ENCODE measurements at regions not wholly inside any gene's neighbourhood (a gene's known extent, or its start where the extent isn't known, plus 50 kb on each side); places are given as distances from the start of the nearest gene placed in this dataset.
"Not testable (repeated sequence)": the region's sequence is repeated elsewhere in the genome, so short reads cannot be mapped to it uniquely, and the experiment has no call there.

DNA sequence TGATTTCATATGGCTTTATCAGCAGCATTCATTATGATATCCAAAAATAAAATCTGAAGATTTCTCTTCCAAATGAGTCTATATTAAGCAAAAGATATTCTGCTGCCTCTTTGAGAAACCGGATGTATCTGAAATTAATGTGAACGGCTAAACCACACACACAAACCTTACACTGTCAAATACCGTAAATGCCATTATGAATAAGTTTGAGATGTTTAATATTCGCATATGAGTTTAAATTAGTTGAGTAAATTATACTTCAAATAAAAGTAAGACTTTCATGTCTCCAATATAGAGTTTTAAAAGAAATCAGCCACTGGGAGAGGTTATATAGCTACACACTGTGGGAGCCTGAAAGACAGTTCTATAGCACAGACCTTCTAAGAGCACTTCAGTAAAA is 566.6 kb upstream of the CHD1 start:
- not testable (repeated sequence) for ATAC-seq

DNA sequence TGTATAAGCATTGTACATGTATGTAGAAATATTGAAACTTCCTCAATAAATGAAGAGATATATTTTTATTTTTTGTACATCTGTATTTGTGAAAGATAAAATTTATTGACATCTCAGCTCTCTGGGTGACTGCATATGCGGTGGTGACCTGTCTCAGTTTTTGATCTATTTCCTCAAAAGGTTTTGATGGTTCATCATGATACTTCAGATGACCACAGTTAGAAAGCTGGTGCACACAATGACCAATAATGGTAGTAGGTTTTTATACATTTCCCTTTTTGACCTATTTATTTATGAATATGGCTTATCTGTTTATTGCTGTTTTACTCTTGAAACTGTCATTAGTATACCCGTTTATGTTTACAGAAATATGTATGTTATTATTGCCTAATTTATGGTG is 549.6 kb upstream of the CHD1 start:
- H3K27me3 ChIP-seq (ENCODE audit: insufficient read depth in 3 of 3, low read length in 2 of 3); intact Hi-C loops (cut with DNase I); H3K9me3 ChIP-seq; H3K27ac ChIP-seq; H3K4me1 ChIP-seq; H3K4me3 ChIP-seq; ATAC-seq; H3K36me3 ChIP-seq (ENCODE audit: insufficient read depth in 1 of 2, low read depth in 1 of 2); DNase-seq: not testable (repeated sequence)
- WGBS, 3 donors = 82 to 84% (median 82%) methylated on average over 2 of the region's 2 CpGs

More for the DNA sequence above, 566.6 kb upstream of the CHD1 start:
- H3K27me3 ChIP-seq (ENCODE audit: insufficient read depth in 3 of 3, low read length in 2 of 3); H3K4me1 ChIP-seq; H3K4me3 ChIP-seq; DNase-seq; H3K36me3 ChIP-seq (ENCODE audit: insufficient read depth in 1 of 2, low read depth in 1 of 2); intact Hi-C loops (cut with DNase I); H3K9me3 ChIP-seq; H3K27ac ChIP-seq: not testable (repeated sequence)
- WGBS, 3 donors = 72 to 93% (median 82%) methylated on average over 4 of the region's 4 CpGs

DNA sequence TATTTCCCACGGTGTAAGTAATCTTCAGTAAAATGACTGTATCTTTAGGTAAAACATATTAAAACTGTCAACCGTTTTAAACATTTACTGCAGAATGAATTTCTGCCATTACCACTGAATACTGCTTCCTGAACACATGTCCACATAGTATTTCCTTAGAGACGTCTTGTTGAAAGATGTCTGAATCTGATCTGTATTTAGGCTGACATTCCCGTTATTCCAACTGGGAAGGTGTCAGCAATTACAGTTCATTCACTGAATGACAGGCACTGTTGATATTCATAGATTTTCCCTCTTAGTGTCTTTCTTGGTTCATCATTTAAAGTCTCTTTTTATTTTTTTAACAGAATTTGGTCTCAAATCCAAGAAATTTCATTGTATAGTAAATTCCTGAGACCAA is 544.5 kb upstream of the CHD1 start:
- ATAC-seq; H3K4me3 ChIP-seq; H3K36me3 ChIP-seq (ENCODE audit: insufficient read depth in 1 of 2, low read depth in 1 of 2); DNase-seq; H3K4me1 ChIP-seq; intact Hi-C loops (cut with DNase I); H3K9me3 ChIP-seq; H3K27ac ChIP-seq; H3K27me3 ChIP-seq (ENCODE audit: insufficient read depth in 3 of 3, low read length in 2 of 3): not testable (repeated sequence)
- 20 to 34% (median 26%) methylated on average over 4 of the region's 4 CpGs for WGBS, 3 donors

DNA sequence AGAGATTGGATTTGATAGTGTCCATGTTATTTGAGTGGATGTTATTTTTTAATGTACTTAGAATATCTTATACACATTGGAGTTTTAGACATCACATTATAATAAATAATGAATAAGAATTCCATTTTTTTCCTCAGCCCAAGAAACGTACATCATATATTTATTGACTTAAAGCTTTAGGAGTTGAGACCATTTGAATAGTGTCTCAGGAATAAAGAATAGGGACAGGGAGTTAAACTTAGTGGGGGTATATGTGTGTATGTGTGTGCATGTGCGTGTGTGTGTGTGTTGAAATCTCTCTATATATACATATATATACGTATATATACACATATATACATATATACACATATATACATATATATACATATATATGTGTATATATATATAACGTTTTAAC is 542.9 kb upstream of the CHD1 start:
- ATAC-seq; H3K4me1 ChIP-seq; intact Hi-C loops (cut with DNase I); H3K9me3 ChIP-seq; H3K27ac ChIP-seq; H3K4me3 ChIP-seq; H3K27me3 ChIP-seq (ENCODE audit: insufficient read depth in 3 of 3, low read length in 2 of 3); H3K36me3 ChIP-seq (ENCODE audit: insufficient read depth in 1 of 2, low read depth in 1 of 2); DNase-seq: not testable (repeated sequence)
- 71 to 88% (median 81%) methylated on average over 4 of the region's 4 CpGs for WGBS, 3 donors

DNA sequence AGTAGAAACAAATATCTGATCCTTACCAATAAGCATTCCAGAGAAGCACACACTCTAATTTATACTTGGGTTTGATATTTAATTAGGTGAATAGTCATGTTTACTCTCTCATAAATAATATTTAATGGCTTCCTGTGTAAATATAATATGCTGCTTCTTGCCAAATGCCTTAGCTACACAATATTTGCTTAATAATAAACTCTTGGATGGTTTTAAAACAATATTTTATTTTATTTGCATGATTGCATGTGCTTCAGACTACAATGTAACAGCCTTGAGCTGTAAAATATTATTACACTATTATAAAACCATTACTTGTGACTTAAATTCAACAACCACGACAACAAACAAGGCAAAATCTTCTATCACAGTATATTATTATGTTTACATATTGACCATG is 542.4 kb upstream of the CHD1 start:
- ATAC-seq; DNase-seq; H3K4me3 ChIP-seq; H3K4me1 ChIP-seq; intact Hi-C loops (cut with DNase I); H3K9me3 ChIP-seq; H3K27ac ChIP-seq; H3K27me3 ChIP-seq (ENCODE audit: insufficient read depth in 3 of 3, low read length in 2 of 3); H3K36me3 ChIP-seq (ENCODE audit: insufficient read depth in 1 of 2, low read depth in 1 of 2): not testable (repeated sequence)
- 74 to 83% (median 78%) methylated on average over 1 of the region's 1 CpG for whole genome bisulfite sequencing, 3 donors

DNA sequence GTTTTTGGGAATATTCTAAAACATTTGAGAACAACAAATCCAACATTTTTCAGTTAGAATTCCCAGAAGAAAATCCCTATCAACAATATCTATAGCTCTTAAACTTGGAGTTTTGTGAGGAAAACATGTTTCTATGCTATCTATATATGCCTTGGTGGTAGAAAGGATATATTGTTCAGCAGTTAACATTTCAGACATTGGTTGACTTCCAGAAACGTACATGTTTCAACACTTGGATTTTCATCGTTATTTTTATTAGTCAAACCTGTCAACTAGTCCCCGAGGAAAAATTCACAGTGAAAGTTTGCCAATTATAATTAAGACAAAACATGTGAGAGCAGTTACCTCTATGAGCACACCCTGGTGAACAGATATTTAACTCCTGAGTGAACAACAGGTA is 541.8 kb upstream of the CHD1 start:
- H3K9me3 ChIP-seq; H3K4me3 ChIP-seq; H3K27me3 ChIP-seq (ENCODE audit: insufficient read depth in 3 of 3, low read length in 2 of 3); intact Hi-C loops (cut with DNase I); DNase-seq; H3K4me1 ChIP-seq; H3K36me3 ChIP-seq (ENCODE audit: insufficient read depth in 1 of 2, low read depth in 1 of 2); ATAC-seq; H3K27ac ChIP-seq: not testable (repeated sequence)
- 20 to 32% (median 21%) methylated on average over 3 of the region's 3 CpGs for WGBS, 3 donors

DNA sequence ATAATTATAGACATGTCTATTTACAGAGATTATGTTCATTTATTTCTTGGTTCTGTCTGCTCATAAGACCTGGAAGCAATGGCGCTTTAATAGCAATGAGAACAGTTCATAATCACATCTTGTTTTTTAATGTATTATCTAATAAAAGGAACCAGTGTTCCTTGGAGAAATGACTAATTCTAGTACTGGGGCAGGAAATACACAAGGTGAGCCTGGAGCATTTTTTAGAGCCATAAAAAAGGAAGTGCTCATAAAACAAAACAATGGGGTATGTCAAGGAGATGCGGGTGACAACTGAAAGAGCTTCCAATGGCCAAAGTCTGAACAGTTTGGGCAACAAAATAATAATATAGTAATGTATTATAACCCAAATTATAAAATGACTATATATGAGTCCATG is 531.9 kb upstream of the CHD1 start:
- Histone ChIP-seq H3K36me3 (ENCODE audit: insufficient read depth in 1 of 2, low read depth in 1 of 2) (no peaks in the 10 kb centered on the region), H3K27ac (no peak overlapping the region), H3K27me3 (ENCODE audit: insufficient read depth in 3 of 3, low read length in 2 of 3) (no peaks in the 10 kb centered on the region), H3K9me3 (no peaks in the 10 kb centered on the region), H3K4me1 (no peaks in the 10 kb centered on the region), H3K4me3 (no peak overlapping the region)
- intact Hi-C loops (cut with DNase I) = no loop called here
- ATAC-seq (no peak), DNase-seq (no peak)
- TF ChIP-seq, protein P1, sequence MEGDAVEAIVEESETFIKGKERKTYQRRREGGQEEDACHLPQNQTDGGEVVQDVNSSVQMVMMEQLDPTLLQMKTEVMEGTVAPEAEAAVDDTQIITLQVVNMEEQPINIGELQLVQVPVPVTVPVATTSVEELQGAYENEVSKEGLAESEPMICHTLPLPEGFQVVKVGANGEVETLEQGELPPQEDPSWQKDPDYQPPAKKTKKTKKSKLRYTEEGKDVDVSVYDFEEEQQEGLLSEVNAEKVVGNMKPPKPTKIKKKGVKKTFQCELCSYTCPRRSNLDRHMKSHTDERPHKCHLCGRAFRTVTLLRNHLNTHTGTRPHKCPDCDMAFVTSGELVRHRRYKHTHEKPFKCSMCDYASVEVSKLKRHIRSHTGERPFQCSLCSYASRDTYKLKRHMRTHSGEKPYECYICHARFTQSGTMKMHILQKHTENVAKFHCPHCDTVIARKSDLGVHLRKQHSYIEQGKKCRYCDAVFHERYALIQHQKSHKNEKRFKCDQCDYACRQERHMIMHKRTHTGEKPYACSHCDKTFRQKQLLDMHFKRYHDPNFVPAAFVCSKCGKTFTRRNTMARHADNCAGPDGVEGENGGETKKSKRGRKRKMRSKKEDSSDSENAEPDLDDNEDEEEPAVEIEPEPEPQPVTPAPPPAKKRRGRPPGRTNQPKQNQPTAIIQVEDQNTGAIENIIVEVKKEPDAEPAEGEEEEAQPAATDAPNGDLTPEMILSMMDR (IDR thresholded peaks at IDR 0.05) = no peak
- WGBS, 3 donors = 57 to 83% (median 74%) methylated on average over 2 of the region's 2 CpGs

DNA sequence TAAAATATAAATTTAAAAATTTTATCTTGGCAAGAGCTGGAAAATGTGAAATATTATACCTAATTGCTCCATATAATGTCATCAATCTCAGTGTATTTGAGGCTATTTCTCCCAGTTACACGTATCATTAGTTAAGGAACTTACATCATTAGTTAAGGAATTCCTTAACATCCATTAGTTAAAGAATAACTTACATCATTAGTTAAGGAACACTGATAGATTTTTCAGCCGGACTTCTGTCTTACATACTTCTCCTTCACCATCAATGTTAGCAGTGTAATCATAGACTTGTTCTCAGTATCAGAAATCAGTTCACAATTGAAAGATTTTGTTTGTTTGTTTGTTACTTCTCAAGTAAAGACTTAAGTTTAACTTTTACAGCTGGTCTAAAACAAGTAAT is 524.4 kb upstream of the CHD1 start:
- H3K36me3 ChIP-seq (ENCODE audit: insufficient read depth in 1 of 2, low read depth in 1 of 2) = no peaks in the 10 kb centered on the region
- H3K4me3 ChIP-seq = no peak overlapping the region
- no peaks in the 10 kb centered on the region for H3K27me3 ChIP-seq (ENCODE audit: insufficient read depth in 3 of 3, low read length in 2 of 3)
- DNase-seq (no peak), ATAC-seq (no peak)
- 75 to 83% (median 81%) methylated on average over 2 of the region's 2 CpGs for WGBS, 3 donors
- H3K9me3 ChIP-seq = no peaks in the 10 kb centered on the region
- intact Hi-C loops (cut with DNase I) = no loop called here
- no peak overlapping the region for H3K27ac ChIP-seq
- TF ChIP-seq, protein P1 (IDR thresholded peaks at IDR 0.05) = no peak
- H3K4me1 ChIP-seq = no peaks in the 10 kb centered on the region
